Fibroblast of skin of back (primary cell): ENCODE measurements at regions not wholly inside any gene's neighbourhood (a gene's known extent, or its start where the extent isn't known, plus 50 kb on each side); places are given as distances from the start of the nearest gene placed in this dataset.
A peak's percentile ranks its signal among the peaks of the same experiment; 100 is the strongest.
"Not testable (repeated sequence)": the region's sequence is repeated elsewhere in the genome, so short reads cannot be mapped to it uniquely, and the experiment has no call there.

Source experiments
- DNase-seq: peaks from one replicate; pipeline ENCODE4 v3.0.0-alpha.2; 2013

DNA sequence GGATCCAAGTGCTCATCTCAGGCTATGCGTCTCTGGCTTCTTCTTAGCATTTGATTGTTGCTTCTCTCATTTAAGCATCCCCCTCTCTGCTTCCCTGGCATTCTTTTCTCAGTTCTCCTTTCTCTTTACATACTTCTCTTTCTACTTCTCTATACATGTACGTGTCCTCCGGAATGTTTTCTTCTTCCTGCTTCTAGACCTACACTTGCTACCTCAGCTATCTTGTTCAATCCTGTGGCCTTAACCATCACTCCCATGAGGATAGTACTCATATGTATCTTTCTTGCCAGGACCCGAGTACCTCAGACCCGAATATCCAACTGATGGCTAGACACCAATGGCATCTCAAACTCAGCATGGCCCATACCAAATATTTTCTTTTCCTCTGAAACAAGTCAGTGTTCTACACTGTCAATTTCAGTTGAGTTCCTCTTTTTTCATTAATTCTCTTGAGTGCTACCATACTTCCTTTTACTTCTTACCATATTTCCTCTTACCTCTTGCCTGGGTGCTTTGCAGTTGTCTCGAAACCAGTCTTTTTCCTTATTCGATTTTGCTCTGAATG is 115.1 kb upstream of the SLC38A2 start:
- no peak for DNase-seq

DNA sequence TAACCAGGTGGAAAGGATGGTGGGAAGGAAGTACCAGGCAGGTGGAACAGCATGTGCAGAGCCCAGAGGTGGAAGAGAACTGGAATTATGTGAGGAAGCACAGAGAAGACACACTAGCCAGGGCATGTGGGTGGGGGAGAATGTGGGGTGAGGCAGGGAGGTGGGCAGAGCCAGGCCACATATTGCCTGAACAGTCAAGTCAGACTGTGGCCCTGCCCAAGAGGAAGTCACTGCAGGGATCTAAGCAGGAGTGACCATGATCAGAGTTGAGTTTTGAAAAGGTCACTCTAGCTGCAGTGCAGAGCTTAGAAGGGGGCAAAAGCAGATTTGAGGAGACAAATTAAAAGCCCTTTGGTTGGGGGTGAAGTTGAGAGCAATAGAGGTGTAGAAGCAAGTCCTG is 114.0 kb upstream of the SLC38A2 start:
- no peak for DNase-seq

DNA sequence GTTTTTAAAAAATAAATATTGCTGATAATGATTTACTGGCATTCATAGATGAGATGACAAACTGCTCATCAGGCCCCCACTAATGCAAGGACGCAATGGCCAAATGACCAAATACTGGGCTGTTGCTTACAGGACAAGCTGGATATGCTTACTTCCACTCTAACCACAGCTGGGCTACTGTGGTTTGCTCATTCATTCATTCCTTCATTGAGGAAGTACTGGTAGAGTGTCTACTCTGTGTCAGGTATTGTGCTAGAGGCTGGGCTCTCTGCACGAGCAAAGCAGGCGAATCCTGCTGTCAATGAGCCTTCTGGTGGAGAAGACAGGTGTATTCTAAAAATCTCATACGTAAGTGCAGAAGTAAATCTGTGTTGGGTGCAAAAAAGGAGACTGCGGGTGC is 113.3 kb upstream of the SLC38A2 start:
- DNase-seq: no peak

DNA sequence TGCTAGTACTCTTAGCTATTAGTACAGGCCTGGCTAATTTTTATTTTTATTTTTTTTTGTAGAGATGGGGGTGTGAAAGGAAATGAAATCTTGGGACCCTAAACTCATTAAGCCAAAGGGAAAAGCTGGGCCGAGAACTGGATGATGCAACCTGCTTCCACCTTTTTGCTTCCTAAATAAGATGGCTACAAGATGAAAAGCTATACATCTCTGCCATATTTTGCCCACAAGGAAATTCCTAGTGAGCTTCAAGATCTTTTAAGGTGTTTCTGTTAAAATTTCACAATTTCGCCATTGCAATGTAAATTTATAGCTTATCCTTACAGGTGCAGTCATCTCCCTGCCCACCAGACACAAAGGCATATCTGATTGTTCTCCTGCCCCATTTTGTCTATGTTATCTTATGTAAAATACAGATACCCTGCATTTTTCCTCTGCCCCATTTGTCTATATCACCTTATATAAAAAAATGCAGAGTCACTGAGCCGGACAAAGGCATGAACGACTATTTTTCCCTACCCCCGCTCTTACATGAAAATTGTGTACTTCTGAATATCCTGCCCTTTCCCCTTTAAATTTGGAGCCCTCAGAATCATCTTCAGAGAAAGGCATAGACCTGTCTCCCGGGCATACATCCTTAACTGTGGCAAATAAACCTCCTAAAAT is 112.0 kb upstream of the SLC38A2 start:
- DNase-seq: no peak

DNA sequence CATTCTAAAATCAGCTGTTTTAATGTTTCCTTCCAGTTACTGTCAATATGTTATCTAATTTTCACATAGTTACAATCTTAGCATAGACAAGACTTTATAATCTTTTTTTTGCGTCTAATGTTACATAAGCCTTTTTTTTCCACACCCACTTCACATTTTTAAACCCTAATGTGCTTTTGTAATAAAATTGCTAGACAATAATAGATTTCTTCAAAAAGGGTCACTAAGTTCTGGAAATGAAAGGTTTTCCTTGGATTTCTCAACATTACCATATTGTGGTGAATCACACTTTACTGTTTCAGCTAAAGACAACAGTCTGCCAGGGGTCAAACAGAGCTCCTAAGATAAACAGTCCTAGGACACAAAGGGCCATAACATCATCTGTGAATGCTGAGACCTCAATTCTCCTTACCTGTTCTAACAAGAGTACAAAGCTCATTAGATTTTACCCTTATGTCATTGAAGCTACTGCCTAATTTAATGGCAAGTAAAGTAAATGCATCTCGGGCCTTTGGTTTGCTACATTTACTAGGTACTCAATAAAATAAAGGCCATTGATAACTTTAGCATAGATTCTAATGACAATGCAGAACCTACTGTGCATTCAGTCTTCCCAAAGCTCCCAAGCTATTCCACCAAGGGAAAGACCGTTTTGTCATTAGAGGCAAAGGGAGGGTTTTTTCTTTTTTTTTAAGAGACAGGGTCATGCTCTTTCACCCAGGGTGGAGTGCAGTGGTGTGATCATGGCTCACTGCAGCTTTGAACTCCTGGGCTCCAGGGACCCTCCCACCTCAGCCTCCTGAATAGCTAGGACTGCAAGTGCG is 111.2 kb upstream of the SLC38A2 start:
- DNase-seq: no peak

DNA sequence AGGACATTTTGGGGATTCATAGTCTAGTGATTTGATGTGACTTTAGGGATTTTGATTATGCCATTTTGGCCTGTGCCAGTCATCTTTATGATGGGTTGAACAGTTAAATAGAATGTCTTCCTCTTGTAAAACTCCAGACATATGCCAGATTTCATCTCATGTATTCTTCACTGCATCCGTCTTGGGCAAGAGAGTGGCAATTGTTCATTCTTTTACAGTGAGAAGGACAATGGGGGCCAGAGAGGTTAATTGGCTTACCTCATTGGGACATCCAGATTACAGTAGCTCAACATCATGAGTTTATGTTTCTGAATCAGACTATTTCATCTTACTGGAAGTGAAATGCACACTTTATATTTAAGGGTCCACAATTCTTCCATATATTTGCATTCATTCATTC is 108.2 kb upstream of the SLC38A2 start:
- DNase-seq: no peak

DNA sequence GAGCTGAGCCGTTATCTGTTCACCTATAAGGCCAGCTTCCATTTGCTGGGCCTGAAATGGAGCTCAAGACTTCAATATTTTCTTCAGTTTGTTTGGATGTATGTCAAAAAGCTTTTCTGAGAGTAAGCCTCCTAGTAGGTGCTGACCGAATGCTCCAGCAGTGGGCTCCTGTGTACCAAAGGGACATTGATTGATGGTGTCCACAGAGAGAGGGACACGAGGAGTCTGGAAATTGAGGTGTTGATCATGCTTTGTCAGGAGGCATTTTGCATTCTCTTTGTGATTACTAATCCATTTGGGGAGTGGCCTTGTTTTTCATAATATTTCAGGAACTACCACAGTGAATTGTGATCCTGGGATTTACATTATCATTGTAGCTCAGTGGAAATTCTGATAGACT is 107.7 kb upstream of the SLC38A2 start:
- no peak for DNase-seq

DNA sequence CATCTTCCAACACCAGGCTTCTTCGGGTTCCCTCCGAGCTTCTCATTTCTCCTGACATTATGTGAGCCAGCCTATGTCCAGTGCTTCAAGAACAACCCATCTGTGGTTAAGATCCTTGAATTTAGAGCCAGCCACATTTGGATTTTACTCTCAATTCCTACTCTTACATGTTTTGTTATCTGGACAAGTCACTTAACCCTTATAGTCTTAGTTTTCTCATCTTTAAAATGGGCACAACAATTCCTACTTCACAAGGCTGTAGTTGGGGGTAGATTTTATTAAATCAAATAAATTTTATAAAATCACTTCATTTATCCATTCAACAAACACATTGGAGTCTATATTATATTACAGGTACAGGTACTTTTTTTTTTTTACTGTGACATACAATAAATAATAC is 105.5 kb upstream of the SLC38A2 start:
- no peak for DNase-seq

DNA sequence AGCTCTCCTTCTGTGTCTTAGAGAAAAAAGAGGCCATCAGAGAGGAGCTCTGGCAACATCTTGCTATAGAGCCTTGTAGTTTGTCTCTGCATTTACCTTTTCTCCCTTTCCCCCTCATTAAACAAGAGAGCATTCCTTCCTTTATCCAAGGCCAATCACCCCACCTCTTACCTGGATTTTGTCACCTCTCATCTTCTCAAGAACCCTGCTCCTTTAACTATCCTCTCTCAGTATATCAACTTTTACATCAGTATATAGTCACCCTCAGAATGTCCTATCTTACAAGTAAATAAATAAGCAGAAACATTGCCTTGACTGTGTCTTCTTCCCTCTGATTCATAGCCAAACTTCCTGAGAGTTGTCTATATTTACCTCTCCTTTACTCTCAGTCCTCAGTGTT is 105.0 kb upstream of the SLC38A2 start:
- DNase-seq: no peak

DNA sequence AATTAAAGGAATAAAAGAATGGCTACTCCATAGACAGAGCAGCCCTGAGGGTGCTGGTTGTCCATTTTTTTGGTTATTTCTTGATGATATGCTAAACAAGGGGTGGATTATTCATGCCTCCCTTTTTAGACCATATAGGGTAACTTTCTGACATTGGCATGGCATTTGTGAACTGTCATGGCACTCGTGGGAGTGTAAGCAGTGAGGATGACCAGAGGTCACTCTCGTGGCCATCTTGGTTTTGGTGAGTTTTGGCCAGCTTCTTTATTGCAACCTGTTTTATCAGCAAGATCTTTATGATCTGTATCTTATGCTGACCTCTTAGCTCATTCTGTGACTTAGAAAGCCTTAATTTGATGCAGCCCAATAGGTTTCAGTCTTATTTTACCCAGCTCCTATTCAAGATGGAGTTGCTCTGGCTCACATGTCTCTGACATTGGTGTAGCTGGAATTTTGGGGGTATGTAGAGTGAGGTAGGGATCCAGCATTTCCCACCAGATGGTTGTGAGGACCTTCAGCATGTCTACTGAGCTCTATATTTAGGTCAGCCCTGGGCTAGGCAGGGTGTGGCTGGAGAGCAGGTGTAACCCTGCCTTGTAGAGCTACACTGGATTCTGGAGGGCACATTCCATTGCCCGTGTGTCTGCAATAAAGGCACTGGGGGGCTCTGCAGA is 103.5 kb upstream of the SLC38A2 start:
- DNase-seq: no peak

DNA sequence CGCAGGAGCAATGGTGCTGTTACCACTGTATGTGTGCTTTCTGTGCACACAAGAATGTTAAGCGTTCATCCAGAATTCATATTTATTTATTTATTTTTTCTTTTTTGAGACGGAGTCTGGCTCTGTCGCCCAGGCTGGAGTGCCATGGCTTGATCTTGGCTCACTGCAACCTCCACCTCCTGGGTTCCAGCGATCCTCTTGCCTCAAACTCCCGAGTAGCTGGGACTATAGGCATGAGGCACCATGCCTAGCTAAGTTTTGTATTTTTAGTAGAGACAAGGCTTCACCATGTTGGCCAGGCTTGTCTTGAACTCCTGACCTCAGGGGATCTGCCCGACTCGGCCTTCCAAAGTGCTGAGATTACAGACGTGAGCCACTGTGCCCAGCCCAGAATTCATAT is 101.8 kb upstream of the SLC38A2 start:
- DNase-seq: not testable (repeated sequence)

DNA sequence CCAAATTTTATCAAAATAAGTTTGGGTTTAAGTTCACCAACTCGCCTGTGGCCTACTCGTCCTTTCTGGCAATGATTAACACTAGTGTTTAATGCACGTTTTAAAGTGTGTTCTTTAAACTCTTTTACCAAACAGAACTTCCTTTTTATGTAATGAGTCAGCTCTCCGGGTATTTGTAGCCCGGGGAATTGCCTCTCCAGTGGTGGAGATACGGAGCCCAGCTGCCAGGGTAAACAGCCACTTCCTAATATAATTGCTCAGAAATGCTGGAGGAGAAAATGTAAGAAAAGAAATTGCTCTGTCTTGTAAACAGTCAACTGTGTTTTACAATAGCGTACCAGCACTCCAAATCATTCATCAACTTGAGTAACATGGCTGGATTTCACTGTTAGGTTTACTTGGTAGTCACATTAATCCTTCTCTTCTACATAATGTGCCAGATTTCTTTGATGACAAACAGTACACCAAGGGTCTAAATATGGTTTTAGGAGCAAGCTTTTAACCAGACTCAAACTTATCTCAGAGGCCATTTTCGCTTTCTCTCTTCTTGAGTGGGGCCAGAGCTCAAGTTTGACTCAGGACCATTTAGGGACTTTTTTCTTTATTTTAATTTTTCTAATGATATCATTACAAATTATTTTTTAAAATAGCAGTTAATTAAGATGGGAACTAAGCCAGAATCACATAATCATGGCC is 101.2 kb upstream of the SLC38A2 start:
- DNase-seq: peak; percentile 95

DNA sequence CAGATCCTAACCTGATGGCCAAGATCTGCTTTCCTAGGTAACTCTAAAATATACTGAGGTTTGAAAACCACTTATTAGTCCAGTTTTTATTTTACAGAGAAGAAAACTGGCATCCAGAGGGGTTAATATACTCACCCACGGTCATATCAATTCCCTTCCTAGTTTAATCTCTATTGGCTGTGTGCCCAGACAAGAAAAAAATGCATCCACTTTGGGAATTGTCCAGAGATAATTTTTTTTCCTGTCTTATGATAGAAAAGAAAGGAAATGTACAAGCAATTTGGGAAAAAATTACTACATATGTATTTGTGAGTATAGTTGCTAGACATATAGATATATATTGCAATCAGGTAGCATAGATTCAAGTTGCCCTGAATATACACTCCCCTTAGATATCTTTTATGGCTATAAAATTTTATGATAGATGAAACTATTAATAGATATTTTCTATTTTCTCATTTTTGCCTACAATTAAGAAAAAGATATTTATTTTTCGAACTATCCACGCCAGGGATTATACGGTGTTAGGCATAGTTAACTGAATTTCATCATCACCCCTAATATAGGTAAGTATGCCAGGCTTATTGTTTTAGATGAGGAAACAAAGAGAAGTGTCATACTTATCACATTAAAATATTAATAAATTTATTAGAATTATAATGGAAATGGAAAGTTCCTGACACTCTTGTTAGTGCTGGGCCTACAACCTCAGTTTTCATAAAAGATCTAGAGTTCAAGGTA is 100.5 kb upstream of the SLC38A2 start:
- DNase-seq: peak; percentile 79

DNA sequence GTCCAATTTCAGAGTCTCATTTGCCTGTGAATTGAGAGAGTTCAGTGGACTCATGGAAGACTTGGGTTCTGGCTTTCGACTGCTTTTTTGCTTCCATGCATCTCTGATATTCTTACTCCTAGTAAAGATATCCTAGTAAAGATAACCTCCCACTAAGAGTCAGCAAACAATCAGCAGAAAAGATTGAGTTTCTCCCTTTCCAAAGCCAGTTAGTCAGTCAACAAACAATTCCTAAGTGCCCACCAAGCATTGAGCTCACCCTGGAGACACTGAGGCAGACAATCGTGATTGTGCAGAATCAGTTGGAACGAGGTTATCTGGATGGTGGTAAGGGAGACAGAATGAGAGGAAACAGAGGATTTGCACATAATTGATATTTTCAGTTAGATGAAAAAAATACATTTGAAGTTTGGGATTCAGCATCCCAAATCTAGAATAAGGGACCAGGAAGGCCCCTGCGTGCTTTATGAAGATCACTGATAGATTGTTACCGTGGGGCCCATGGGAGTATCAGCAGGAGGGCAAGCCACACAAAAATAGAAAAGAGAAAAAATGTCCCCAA is 99.7 kb upstream of the SLC38A2 start:
- no peak for DNase-seq

DNA sequence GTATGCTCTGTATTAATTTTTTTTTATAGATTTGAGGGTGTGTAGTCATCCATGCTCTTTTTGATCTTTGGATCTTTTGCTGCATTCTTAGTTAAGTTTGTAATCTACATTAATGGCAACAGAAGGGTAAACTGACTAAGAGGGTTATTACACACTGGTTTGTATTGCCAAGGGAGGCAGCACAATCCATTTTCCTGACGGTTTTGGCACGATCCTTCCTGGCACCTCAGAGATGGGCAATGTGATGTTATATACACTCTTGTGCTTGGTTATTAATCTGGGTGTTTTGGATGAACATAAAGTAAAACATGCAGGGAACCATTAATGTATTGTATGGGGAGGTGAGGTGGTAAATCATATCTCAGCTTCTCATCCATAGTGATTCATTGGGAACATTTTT is 98.8 kb upstream of the SLC38A2 start:
- DNase-seq: no peak

DNA sequence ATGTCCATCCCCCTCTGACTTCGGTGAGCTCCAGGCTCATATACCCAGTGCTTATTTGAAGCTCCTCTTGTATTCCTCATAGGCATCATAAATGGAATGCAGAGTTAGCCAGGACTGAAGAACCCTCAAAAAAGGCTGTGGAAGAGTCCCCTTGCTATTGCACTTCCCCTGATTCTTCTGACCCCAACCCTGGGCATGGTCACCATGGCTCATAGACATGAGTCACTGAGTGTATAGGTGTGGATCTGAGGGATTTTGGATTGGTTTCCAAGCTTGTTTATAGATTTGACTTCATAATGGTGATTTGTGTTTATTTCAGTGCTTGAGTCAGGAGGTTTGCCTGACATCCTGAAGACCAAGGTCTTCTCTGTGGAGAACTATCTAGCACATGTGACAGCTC is 98.4 kb upstream of the SLC38A2 start:
- no peak for DNase-seq

DNA sequence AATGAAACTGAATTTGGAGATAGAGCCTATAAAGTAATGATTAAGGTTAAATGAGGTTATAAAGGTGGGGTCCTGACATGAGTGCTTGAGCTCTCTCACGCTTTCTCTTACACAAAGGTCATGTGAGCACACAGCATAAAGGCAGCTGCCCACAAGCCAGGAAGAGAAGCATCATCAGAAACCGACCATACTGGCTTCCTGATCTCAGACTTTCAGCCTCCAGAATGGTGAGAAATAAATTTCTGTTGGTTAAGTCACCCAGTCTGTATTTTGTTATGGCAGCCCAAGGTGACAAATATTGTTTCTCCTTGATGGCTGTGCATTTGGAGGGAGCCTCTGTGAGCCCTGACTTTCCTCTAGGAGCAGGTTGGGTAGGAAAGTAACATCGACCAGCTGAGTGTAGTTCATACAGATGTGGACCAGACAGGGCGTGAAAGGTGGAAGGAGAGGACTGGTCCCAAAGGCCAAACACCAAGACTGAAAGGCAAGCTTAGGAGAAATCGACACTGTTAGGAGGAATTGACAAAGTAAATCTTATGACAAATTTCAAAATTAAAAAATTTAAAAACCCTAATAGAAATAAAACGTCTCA is 97.6 kb upstream of the SLC38A2 start:
- DNase-seq: no peak

DNA sequence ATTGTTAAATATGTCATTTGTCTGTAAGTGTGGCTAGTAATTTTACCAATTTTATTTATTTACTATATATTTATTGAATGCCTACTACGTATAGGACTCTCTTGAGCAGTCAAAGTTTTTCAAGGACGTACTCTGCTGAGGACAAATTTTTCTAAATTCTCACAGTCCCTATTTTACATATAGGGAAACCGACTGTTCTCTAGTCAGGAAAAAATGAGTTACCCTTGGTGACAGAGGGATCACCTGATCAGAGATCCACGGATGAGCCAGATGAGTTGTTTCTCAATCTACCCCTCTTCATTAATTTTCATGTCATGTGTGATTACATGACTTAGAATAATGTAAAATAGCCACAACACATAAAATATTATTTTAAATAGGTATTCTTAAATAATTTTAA is 96.2 kb upstream of the SLC38A2 start:
- DNase-seq: no peak

DNA sequence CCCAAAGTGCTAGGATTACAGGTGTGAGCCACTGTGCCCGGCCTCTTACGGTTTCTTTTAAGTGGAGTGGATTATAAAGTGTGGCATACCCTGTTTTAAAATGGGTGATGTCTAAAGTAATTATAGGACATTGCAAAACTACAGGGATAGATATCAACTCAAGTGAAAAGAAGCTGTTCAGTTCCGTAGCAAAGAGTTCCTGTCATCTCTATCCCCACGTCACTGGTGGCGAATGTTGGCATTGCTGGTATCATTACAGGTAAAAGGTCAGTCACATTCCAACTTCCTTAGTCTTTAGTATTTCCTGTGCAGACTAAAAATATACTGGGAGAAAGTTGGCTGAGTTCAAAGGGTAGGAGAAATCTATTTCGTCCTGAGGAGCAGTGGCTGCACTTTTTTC is 95.6 kb upstream of the SLC38A2 start:
- no peak for DNase-seq

DNA sequence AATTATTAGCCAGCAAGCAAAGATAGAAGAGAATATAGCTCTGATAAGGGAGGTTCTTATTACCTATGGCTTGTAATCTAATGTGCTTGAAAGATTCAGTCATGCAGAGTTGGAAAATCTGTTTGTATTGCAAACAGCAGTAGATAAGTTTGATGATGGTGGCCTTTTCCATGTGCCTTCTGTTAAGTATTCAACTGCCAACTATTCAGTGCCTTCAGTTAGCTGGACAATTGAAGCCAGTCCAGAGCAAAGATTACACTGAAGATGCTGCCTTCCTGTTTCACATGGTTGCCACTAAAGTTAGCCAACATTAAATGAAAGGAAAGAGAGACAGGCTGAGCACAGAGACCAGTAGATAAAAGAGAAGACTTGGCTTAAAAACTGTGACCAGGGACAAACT is 92.7 kb upstream of the SLC38A2 start:
- DNase-seq: no peak

DNA sequence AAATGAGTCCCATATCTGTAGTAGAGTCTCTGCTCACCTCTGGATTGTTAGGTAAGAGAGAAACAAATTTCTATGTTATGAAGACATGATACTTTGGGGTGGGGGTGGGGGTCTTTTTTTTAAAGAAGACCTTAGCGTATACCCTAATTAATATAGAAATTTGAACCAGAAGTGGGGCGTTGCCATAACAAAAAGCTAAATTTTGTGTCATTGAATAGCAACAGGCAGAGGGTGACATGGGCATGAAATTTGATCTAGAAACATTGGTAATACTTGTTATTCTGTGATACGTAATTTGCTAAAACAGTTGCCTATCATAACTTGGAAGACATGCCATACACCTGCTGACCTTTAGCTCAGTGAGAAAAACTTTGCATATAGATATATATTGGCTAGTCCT is 92.3 kb upstream of the SLC38A2 start:
- no peak for DNase-seq
